GM19397 (cell line): ENCODE measurements at regions not wholly inside any gene's neighbourhood (a gene's known extent, or its start where the extent isn't known, plus 50 kb on each side); places are given as distances from the start of the nearest gene placed in this dataset.

ENCODE experiments used
- ATAC-seq: cut with Tn5 transposase; IDR thresholded peaks from one replicate; pipeline ENCODE4 v1.9.1; 2021; ENCODE audit warnings: mild to moderate bottlenecking, moderate library complexity; ENCODE audit not compliant: unreplicated experiment

DNA sequence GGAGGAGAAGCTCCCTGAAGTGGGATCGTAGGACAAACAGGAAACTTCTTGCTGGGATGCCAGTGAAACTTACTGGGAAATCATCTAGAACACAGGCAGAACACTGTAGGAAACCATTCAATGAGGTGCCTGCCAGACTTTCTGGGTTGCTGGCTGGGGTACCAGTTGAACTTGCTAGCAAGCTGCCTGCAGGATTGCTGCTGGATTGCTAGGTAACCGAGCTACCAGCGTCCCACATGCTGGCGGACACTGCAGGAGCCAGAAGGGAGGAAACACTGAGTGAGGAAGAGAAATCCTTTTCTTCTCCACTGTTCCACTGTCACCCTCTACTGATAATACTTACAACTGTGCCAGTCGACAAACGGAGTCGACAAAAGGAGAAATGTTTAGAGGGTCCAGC is 91.3 kb upstream of the SLC35B3 start:
- ATAC-seq: no peak

DNA sequence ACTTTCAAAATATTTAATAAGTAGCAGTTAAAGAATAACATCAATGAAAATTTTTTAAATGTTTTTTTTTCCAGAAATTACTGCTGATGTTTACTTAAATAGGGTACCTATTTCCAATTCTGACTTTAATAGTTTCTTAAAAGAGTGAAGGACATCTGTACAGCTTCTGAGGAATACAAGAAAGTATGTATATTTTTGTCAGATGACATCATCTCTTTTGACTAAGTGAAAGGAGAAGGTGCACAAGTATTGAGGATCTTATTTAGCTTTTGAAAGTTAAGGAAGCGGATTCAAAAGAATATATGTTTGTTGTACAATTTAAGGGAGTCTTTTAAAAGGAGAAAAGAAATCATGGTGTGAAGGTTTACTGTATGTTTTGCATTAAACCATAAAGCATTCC is 90.0 kb upstream of the SLC35B3 start:
- no peak for ATAC-seq

DNA sequence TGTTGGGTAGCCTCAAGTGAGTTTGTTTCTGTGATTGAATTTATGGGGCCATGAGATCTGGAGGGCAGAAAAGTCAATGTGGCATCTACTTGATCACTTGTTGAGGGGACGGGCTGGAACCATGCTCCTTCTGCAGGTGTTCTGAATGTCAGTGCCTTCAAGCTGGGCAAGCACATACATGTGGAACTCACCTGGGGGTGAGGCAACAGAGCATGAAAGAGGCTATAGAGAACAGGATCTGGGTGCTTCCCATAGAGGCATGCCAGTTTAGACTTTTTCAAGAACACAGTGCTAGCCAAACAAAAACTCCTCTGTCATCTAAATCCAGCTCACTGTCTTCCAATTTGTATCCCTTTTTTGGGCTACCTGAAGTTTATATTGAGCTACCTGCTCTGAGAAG is 77.8 kb upstream of the SLC35B3 start:
- no peak for ATAC-seq

DNA sequence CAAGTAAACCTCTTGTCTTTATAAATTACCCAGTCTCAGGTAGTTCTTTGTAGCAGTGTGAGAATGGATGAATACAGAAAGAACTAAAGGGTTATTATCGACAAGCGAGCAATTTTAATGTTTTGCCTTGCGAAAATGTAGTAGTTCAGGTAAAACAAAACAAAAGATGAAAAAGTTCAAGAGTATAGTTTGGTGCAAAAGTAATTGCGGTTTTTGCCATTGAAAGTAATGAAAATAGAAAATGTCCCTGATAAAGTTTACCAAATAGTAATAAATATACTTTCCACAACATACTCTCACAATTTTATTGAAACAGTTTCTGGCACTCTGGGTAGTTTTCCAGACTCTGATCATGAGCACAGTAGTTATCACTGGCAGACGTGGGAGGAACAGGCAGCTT is 71.9 kb upstream of the SLC35B3 start:
- ATAC-seq: no peak

DNA sequence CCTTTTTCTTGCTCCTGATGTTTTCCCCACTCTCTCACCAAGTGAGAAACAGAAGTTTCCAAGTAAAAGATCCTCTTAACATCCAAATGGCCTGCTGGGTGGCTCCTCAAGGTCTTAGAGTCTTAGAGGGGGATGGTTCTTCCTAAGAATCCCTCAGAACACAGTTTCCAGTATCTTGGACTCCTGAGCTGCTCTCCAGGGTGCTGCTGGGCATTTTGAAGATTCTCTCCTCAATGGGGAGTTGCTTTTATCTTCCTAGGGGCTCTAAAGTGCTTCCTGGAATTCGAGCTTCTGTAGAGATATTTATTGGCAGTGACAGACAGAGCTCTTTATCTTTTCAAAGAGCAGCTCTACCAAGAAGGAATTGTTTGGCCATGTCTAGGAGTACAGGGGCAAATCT is 70.8 kb upstream of the SLC35B3 start:
- ATAC-seq: no peak

DNA sequence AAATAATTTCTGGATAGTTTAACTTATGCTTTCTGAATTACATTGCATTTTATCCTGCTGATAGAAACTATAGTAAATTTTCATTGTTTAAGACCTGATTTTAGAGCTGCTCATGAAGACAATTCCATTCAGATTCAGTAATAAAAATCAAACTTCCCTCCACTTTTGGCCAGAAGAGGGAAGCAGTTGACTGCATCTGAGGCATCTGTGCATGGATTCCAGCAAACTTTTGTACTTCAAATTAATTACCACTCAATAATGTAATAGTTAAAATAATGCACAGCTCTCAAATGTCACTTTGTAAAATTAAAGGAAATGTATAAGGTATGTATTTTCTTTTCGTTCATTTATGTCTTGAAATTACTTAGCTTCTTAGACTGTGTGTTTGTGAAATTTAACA is 64.2 kb upstream of the SLC35B3 start:
- no peak for ATAC-seq

DNA sequence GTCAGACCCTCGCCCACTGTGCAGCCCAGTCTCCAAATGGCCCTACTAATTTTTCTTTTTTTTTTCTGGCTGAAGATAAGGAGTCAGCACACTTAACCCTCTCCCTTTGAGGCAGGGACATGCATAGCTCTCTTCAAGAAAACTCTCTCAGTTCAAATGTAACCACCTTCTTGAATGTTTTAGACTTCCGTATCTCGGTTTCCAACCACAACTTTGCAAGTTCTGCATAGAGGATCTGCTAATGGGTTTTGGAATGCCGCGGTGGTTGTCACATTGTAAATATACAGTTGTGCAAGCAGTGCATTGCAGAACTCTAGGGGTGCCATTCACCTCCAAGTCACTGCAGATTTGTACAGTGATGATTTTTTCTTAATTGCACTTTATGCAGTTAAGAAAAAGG is 59.4 kb upstream of the SLC35B3 start:
- no peak for ATAC-seq

DNA sequence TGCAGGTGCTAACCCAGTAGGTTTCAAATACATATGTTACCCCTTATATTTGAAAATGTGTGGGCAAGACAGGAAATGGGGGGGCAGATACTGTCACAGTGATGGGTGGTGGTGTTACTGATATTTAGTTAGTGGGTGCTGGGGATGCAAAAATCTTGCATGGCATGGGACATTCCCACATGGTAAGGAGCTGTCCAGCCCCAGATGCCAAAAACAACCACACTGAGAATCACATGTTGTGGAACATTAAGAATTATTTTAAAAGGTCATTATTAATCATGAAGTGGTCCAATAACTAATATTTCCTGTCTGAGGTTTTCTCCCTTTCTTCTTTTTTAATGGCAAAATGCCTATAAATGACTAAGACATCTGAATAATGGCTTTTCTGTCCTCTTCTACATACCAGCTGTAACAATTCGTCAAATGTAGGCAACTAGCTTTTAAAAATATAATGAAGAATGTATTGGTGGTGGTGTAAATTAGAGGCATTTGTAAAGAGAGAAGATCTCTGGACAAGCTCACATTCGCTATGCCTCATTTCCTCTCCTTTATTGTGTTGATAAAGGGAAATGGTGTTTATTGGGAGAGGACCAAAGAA is 57.3 kb upstream of the SLC35B3 start:
- ATAC-seq: no peak
